ENCODE measurements at regions not wholly inside any gene's neighbourhood (a gene's known extent, or its start where the extent isn't known, plus 50 kb on each side); places are given as distances from the start of the nearest gene placed in this dataset.

- Histone ChIP-seq H3K4me2 (replicated peaks; ENCODE audit: low read depth, low read length, poor library complexity, severe bottlenecking) (no peak overlapping the region), H3K27ac (ENCODE audit: low read length in 2 of 2) (no peak overlapping the region), H4K20me1 (ENCODE audit: control insufficient read depth, insufficient read depth, low read length, poor library complexity, severe bottlenecking) (no peaks in the 10 kb centered on the region), H3K9me3 (ENCODE audit: control extremely low read depth in 1 of 3, control insufficient read depth in 2 of 3, insufficient read depth in 1 of 3, low read length in 2 of 3) (peaks cover 0 to 2% (median 0%) of the 10 kb centered on the region in 3 donors), H3K4me3 (ENCODE audit: control extremely low read depth in 1 of 5, extremely low read depth in 1 of 5, insufficient read depth in 1 of 5, low read depth in 2 of 5, low read length in 4 of 5) (no peak overlapping the region), H3K4me1 (ENCODE audit: control insufficient read depth in 2 of 2, insufficient read depth in 2 of 2, low read length in 2 of 2) (peaks cover 19 to 20% of the 10 kb centered on the region in 2 donors), H2AFZ (ENCODE audit: insufficient read depth, low read depth, low read length, poor library complexity, severe bottlenecking) (no peak overlapping the region), H3K27me3 (replicated peaks in 1 of 4; ENCODE audit: control extremely low read depth in 1 of 4, control insufficient read depth in 3 of 4, insufficient read depth in 4 of 4, low read length in 3 of 4) (no peaks in the 10 kb centered on the region), H3K9ac (ENCODE audit: low read length) (no peak overlapping the region), H3K79me2 (ENCODE audit: control insufficient read depth, insufficient read depth, low read length) (no peaks in the 10 kb centered on the region), H3K36me3 (replicated peaks in 1 of 2; ENCODE audit: control extremely low read depth in 1 of 2, control insufficient read depth in 1 of 2, extremely low read depth in 1 of 2, insufficient read depth in 2 of 2, low read length in 1 of 2) (no peaks in the 10 kb centered on the region)
- Mint-ChIP-seq H3K4me3 (no peak overlapping the region), H3K27me3 (no peaks in the 10 kb centered on the region), H3K4me1 (peaks cover 31% of the 10 kb centered on the region), H3K9me3 (ENCODE audit: insufficient read depth) (peaks cover 3% of the 10 kb centered on the region), H3K27ac (no peak overlapping the region)
- WGBS (ENCODE audit: insufficient coverage): no CpG with 5 or more reads among the region's 1 CpG
- intact Hi-C loops (cut with micrococcal nuclease): no loop called here
- ChIA-PET CTCF (interaction anchor here (1.6 to 2.6 kb wide), 2 partner anchors 58 to 113 kb away, joined by 4 to 11 read pairs; no protein-coding TSS in a partner anchor), POLR2A (no interaction called here)
- TF ChIP-seq EZH2 (IDR thresholded peaks at IDR 0.05; ENCODE audit: borderline replicate concordance, insufficient read depth, low read depth, low read length, poor library complexity, severe bottlenecking) (no peak), CTCF (IDR thresholded peaks at IDR 0.05) (no peak)
- DNase-seq (no peak), ATAC-seq (ENCODE audit: low read depth) (no peak)
These were observed 176.0 kb downstream of the ZNF365 start for GRCh38 chr10:62550173-62550572.

GRCh38 chr10:62554632-62555199 is 180.5 kb downstream of the ZNF365 start:
- ATAC-seq (ENCODE audit: low read depth) (peak; percentile 43), DNase-seq (peak; percentile 36)
- no peaks in the 10 kb centered on the region for H3K27me3 ChIP-seq (replicated peaks in 1 of 4; ENCODE audit: control extremely low read depth in 1 of 4, control insufficient read depth in 3 of 4, insufficient read depth in 4 of 4, low read length in 3 of 4)
- Mint-ChIP-seq H3K27me3 (peaks cover 9% of the 10 kb centered on the region), H3K4me3 (no peak overlapping the region), H3K9me3 (ENCODE audit: insufficient read depth) (no peaks in the 10 kb centered on the region), H3K27ac (no peak overlapping the region), H3K4me1 (peaks cover 9% of the 10 kb centered on the region)
- no peak overlapping the region for H3K27ac ChIP-seq (ENCODE audit: low read length in 2 of 2)
- ChIA-PET POLR2A (no interaction called here), CTCF (interaction anchor here (0.6 to 3.4 kb wide), 10 partner anchors 10 to 657 kb away, joined by 3 to 24 read pairs (median 5); no protein-coding TSS in a partner anchor)
- WGBS (ENCODE audit: insufficient coverage): 73% methylated on average over 2 of the region's 7 CpGs
- H3K9me3 ChIP-seq (ENCODE audit: control extremely low read depth in 1 of 3, control insufficient read depth in 2 of 3, insufficient read depth in 1 of 3, low read length in 2 of 3): peaks cover 0 to 2% (median 0%) of the 10 kb centered on the region in 3 donors
- no peak overlapping the region for H2AFZ ChIP-seq (ENCODE audit: insufficient read depth, low read depth, low read length, poor library complexity, severe bottlenecking)
- no peaks in the 10 kb centered on the region for H4K20me1 ChIP-seq (ENCODE audit: control insufficient read depth, insufficient read depth, low read length, poor library complexity, severe bottlenecking)
- H3K9ac ChIP-seq (ENCODE audit: low read length): no peak overlapping the region
- intact Hi-C loops (cut with micrococcal nuclease): no loop called here
- peaks cover 0 to 6% of the 10 kb centered on the region in 2 donors for H3K4me1 ChIP-seq (ENCODE audit: control insufficient read depth in 2 of 2, insufficient read depth in 2 of 2, low read length in 2 of 2)
- no peak overlapping the region for H3K4me2 ChIP-seq (replicated peaks; ENCODE audit: low read depth, low read length, poor library complexity, severe bottlenecking)
- no peaks in the 10 kb centered on the region for H3K79me2 ChIP-seq (ENCODE audit: control insufficient read depth, insufficient read depth, low read length)
- TF ChIP-seq CTCF (IDR thresholded peaks at IDR 0.05) (peak; percentile 53), EZH2 (IDR thresholded peaks at IDR 0.05; ENCODE audit: borderline replicate concordance, insufficient read depth, low read depth, low read length, poor library complexity, severe bottlenecking) (no peak)
- H3K36me3 ChIP-seq (replicated peaks in 1 of 2; ENCODE audit: control extremely low read depth in 1 of 2, control insufficient read depth in 1 of 2, extremely low read depth in 1 of 2, insufficient read depth in 2 of 2, low read length in 1 of 2): no peaks in the 10 kb centered on the region
- H3K4me3 ChIP-seq (ENCODE audit: control extremely low read depth in 1 of 5, extremely low read depth in 1 of 5, insufficient read depth in 1 of 5, low read depth in 2 of 5, low read length in 4 of 5): no peak overlapping the region
